Activated CD8-positive, alpha-beta memory T cell treated with anti-CD3 and anti-CD28 coated beads for 24 hours (primary cell): ENCODE measurements at regions not wholly inside any gene's neighbourhood (a gene's known extent, or its start where the extent isn't known, plus 50 kb on each side); places are given as distances from the start of the nearest gene placed in this dataset.

ENCODE experiments used
- DNase-seq: peaks from one replicate; pipeline ENCODE4 v3.0.0-alpha.2; 2020

DNA sequence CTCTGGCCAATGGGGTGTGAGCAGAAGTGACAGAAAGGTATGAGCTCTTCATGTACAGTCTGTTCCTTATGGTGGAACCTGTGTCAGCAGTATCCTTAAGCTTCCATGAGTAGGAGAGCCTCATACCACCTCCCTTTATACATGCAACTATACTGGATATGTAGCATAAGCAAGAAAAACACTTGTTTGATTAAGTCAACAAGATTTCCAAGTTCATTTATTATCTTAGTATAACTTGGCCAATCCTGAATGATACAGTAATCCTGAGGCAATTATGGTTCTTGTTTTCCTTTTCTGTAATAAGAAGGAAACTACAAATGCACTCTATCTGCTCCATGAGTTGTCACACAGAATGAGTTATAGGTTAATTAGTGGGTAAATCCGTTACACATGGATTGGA is 409.6 kb upstream of the ID4 start:
- DNase-seq: no peak

DNA sequence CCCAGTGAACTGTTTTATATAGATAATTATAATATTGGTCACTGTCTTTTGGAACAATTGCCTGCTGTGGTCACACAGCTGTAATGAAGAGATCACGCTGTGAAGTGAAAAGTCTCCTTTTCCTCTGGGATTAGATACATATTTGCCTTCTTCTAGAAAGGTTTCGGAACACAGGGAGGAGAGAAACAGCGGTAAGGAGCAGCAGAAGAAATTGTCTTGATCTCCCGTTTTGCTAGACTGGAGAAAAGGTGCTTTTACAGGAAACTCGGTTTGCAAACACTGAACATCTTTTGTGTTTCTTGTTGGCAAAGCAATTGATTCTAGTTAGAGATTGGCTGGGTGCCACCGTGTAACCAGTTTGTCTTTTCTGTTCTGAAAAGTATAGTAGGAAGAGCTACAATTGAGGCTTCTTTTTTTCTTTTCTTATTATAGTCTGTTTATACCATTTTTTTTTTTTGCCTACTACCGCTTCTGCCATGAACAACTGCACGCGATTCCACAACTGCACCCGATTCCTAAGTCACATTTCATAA is 404.1 kb upstream of the ID4 start:
- no peak for DNase-seq

DNA sequence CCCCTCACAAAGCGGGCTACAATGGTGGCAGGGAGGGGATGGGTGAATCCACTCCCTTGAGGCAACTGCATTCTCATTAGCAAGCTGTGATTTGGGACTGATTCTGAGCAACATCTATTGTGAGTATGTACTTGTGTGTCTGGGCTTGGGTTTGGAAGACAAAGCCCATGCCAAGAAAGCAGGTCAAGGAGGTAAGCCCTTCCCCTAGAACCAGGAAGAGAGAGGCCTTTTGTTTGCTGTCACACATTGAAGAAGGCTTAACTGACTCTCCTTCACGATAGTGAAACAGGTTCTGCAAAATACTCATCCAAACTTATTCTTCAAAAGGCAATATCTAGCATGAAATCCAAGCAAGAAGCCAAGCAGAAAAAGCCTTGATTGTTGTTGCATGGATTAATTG is 403.1 kb upstream of the ID4 start:
- DNase-seq: no peak

DNA sequence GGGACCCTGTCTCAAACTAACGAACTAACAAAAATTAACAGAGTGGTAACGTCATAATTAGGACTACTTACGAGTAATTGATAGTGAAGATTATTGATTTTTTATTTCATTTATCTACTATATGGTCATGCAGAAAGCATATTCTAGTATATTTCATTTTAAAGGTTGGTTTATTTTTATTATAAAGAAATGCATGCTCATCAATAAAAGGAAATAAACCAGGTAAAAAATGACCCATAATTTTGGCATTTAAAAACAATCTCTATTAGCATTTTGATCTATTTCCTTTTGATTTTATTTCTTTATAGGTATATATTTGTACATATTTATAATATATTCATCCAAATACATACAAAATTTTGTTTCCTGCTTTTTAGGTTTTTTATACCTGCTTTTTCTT is 401.4 kb upstream of the ID4 start:
- DNase-seq: no peak

DNA sequence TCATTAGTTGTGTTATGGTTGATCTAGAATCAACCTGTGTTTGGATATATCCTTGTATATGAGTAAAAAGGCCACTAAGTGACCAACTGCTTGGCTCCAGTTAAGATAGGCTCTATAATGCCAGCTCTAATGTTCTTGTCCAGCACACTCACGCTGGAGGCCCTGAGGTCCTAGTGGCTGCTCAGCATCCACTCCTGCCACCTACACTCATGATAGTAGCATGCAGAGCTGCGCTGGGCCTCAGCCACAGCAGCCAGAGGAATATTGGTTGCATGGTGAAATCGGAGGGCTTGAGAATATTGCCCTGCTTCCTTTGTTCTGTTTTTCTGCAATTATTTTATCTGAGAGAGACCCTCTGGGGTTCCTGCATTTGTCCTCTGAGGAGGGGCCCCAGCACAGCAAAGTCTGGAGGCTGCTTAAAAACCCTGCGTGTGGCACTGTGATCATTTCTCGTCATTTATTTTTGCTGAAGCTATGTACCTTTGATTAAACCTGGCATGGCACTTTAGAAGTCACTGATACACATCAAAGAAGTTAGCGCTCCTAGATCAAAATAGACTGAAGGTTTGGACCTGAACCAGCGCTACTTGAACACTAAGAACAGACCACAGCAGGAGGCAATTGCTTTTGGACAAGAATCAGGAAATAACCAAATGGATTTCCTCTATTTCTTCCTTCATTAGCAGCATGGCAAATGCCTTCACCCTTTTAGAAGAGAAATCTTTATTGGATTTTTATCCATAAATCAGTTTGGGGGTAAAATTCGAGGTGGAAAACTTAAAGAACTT is 398.4 kb upstream of the ID4 start:
- no peak for DNase-seq

DNA sequence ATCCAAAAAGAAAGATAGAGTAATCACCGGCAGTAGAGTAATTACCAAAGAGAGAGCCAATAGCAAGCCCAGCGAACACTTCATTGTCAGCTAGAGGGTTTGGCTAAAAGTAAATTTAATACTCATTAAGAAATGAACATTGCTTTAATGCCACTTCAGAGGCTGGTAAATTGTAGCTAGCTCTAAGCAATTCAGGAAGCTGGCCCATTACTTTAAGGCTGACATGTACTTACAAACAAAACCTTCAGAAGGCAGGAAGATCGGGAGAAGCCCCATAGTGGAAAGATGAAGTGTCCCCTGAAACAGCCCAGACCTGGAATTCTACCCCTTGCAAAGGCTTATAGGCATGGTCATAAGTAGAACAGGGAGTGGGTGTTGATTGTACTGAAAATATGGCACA is 396.6 kb upstream of the ID4 start:
- no peak for DNase-seq

DNA sequence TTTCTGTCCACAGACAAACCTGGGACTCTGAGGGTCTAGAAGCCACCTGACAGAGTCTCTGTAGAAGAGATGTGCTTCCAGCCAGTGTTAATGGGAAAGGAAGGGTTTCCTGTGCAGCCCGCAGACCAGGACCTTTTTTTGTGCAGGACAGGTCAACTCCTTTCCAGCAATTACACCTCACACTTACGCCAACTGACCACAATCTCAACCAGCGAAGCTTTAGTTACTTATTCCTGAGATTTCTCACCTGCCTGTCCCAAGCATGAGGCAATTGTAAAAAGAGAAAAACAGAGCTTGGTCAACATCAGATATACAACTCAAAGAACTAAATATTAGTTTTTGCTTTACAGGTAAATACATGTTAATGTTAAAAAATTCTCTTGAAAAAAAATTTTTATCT is 393.8 kb upstream of the ID4 start:
- DNase-seq: no peak

DNA sequence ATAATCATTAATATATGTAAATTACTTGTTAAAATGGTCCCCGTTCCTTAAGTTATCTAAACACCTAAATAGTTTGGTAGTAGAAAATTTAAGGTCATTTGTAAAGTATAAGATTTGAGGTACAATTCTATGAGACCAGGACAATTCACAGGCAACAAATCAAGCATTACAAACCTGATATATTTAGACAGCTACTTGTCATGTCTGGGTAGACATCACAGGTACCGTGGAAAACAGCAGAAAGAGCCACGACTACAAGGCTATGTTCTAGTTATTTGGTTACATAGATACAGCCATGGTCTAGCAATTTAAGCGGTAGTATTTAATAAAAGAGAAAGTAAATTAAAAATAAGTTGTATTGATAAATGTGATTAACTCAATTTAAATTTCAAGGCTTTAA is 393.1 kb upstream of the ID4 start:
- DNase-seq: no peak

DNA sequence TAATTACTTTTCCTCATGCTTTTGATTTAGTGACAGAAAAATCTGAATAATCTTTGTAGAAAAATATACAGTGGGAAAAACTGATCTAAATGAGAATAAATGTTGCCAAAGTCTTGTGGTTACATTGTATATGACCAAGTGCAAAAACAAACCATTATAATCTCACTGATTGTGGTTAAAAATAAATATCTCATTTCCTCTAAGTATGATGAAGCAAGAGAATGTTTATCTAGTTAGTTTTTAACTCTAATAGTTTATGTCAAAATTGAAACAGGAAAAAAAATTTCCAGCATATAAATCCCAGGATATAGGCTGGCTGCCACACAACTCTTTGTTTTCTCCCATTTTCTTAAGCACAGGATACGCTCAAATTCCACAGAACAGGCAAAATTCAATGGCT is 392.7 kb upstream of the ID4 start:
- no peak for DNase-seq

DNA sequence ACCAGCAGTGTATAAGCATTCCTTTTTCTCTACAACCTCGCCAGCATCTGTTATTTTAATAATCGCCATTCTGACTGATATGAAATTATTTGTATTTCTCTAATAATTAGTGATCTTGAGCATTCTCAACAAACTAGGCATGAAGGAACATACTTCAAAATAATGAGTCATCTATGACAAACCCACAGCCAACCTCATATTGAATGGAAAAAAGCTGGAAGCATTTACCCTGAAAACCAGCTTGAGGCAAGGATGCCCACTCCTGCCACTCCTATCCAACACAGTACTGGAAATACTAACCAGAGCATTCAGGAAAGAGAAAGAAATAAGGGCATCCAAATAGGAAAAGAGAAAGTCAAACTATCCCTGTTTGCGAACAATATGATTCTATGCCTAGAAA is 390.6 kb upstream of the ID4 start:
- no peak for DNase-seq

DNA sequence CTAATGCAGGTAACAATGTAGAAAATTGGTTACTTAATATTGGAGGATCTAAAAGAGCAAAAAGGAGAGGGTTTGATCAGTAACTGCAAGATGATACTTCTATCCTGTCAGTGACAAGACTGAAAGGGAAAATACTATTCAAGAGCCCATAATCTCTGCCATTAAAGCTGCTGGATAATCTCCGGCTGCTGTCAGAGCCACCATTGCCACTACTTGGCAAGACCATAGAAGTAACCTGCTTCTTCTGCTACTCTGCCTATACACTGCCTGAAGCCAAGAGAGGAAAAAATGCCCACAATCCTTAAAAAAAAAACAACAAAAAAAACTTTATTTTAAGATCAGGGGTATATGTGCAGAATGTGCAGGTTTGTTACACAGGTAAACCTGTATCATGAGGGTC is 386.5 kb upstream of the ID4 start:
- no peak for DNase-seq

DNA sequence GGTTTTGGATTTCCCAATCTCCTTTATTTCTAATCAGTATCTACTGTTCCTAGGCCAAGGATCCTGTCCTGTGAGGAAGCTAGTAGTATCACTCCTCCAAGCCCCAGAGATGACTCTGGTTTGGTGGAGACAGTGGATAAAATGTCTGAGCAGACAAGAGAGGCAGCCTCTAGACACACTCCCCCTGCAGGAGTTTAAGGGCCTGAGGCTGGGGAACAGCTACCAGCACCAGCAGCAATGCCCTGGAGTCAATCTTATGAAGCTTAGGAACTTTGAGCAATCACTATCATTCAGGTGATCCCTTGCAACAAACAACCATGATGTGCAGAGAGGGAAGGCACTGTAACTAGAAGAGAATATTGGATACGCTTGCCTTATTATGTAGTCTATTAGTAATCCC is 384.7 kb upstream of the ID4 start:
- no peak for DNase-seq

DNA sequence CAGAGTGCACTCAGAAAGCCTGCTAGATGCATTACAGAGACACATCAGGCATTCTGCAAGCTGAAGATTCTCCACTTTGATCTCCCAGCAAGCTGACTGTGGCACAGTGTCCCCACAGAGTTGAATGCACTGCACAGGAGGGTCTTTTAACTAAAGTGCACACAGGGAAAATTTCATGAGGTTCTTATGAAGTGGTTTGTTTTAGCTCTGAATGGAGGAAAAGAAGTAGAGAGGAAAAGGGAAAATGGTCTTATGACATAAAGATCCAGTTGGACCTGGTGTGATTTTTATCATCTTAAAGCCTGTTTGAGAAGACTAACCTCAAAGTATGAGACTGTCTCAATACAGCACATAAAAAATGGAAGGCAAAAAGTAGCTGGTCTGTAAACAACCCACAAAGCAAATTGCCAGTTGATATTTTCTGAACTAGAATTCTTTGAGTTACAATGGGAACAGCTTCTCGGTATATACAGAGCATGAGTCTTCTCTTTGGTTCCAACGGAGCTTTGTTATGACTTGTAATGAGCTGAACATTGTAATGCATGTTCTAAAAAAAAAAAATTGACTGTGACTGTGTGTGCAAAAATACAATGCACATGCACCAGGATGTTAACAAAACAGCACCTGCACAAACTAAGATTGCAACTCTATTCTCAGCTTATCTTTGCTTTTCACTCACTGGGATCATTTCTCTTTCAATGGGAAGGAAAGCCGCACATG is 383.0 kb upstream of the ID4 start:
- no peak for DNase-seq

DNA sequence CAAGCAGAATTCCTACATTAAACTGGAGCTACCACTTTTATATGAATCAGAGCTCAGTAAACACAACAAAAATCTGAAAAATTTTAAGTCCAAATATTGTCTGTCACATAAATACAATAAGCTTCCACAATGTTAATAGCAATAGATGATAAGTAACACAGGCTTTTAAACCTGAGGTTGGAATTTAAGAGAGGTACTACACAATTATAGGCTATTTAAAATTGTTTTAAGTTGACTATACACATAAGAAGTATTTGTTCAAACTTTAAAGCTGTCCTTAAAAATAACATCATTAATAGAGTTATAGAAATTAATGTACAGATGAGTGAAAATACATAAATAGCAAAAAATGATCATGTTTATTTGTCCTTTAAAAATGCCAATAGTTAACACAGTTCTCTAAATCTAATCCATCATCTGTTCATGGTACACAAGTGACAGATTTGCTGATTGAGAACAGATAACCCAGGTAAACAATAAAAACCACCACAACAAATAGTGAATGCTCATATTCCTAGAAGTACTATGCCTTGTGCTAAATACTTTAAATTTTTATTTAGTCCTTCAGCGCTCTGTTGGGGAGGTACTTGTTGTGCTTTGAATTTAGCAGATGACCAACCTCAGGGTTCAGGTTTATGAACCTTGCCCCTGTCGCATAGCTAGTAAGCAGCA is 382.3 kb upstream of the ID4 start:
- DNase-seq: no peak

DNA sequence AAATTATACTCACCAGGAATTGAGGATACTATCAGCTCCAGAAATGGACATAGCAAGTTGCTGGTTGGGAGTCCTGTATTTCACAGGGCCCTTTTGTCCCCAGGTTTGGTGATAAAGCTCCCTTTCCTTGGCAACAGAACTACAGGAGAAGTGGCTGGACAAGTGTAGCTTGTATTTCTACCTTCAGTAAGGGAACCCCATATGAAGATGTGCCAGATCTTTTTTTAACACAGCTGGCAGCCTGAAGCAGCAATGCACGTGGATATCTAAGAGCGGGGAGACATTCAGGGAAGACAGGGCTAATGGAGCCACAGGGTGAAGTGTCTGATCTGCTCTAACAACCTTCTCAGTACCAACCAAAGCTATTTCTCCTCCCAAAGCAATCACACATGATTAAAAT is 373.9 kb upstream of the ID4 start:
- DNase-seq: no peak

DNA sequence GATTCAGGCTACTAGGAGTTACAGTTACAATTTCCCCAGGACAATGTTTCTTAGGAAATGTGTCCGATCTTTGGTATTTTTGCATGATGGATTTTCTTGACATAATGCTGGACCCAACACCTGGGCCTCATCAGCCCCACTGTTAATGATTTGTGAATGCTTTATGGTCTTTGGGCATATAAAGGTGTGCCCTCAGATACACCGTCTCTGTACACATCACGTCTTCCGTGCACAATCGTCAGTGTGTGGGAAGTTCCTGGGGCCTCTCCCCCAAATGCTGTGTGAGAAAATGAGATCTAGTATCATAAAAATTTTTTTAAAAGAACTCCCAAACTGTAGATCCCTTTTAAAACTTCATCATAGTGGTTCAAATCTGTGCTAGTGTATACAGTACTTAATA is 373.2 kb upstream of the ID4 start:
- DNase-seq: no peak

DNA sequence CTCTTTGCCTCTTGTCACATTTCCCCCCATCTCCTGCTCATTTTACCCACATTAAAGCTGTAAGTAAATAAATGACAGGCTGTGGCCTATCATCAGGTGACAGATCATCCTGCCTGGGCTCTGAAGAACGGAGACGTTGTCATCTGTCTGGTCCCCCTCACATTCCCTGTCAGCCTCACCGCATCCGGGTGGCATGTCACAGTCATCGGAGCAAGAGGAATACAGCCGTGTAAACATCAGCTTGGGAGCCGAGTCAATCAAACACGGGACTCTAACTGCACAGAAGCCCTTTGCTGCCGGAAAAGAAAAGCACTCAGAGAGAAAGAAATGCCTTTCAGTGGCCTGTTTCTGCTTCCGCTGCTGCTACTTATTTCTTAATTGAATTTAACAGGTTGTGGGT is 371.9 kb upstream of the ID4 start:
- no peak for DNase-seq

DNA sequence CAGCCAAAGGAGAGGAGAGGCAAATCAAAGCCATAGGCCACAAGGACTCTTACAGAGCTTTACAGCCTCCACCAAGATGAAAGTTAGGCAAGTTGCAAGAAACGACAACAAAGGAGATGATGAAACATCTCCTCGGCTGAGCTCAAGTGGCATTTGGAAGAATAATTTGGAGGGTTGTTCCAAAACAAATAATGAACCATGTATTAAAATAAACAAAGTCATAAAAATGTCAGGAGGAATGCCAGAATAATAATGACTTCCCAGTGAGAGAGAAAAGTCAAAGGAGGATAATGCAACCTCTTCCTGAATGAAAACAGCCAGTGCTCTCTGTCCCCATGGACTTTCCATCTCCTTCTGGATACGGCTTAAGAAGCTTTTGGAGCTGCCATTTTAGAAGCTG is 371.4 kb upstream of the ID4 start:
- DNase-seq: no peak

DNA sequence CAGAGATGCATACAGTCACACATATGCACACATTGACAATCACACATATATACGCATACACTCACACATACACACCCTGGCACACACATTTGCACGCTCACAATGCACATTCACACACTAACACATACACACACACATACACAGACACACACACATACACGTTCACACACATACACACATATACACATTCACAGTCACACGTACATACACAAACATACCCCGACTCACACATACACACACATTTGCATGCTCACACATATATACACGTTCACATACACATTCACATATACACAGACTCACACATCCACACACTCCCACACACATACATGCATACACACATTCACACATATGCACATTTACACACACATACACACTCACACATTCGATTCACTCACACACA is 366.8 kb upstream of the ID4 start:
- no peak for DNase-seq

DNA sequence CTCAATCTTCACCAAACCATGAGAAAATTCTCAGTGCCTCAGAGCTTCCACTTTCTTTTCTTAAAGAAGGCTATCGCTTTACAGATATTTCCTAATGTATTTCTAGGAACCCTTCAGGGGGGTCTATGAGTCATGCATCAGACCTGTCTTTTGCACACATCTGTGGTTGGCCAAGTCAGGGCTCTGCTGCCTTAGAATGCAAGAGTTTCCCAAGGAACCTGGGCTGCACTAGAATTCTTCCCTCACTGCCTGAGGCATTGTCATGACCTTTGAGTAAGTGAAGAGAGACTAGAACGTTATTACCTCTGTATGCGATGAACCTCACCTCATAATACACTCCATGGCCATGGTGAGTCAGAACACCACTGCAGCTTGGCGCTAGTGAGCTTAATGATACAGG is 365.0 kb upstream of the ID4 start:
- DNase-seq: no peak

DNA sequence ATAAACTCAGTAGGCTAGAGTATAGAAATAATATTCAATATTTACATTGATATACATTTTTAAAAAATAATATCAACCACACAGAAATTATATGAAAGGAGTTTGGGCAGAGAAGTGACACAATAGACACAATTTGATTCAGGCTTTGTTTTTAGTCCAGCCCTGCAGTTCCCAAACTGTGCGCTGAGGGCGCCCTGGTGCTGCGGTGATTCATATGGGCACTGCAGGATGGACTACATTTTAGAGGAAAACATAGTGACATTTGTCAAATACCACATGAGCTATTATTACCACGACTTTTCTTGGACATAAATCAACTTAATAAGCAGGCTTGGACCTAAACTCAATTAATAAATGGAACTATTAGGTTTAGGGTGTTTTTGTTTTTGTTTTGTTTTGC is 364.3 kb upstream of the ID4 start:
- no peak for DNase-seq

DNA sequence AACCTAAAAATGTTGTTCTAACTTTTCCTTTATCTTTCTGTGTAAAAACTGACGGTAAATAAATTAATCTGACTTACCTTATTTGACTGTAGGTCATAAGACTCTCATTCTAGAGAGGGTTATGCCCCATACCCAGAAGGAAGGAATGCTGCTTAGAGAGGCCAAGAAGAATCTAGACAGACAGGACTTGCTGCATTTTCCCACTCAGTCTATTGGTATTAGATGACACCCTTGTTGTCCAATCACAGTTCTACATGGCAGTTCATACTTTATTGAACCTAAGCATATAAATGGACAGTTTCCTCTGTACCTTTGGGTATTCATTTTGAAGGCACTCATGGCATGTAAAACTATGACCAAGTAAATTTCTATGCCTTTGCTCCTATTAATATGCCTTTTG is 359.6 kb upstream of the ID4 start:
- DNase-seq: no peak

DNA sequence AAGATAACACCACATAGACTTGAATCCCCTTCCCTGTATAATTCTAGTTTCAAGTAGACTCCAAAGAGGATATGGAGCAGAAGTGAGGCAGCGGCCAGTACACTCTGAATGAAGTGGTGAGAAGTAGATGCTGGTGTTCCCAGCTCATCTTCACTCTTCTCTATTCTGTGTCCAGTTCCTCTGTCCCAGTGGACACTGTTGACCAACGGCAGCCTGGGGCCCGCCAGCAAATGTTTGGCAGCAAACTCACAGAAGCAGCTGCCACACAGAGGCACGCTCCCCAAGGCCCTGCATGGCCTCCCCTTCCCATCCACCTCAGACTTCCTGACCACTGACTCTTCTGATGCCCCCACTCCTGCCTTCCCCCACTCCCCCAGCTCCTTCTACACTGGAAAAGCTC is 358.9 kb upstream of the ID4 start:
- DNase-seq: no peak

DNA sequence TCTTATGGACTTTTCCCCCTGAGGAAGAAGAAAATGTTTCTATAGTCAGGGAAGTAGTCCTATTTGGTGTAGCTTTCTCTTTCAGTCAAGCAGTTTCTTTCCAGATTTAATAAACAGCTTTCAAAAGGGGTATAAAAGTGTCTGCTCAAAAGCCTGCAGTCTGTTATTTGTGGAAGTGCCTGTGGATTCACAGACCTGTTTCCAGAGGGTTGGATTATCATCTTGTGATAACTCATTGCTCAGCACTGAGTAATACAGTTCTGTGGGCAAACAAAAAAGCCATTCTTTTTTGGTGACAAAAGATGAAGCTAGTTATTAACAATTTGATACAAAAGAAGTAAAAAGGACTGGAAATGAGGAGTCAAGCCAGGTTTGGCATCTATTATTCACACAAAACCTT is 358.2 kb upstream of the ID4 start:
- no peak for DNase-seq
